Mesothelial cell of epicardium (in vitro differentiated cells): ENCODE measurements at regions not wholly inside any gene's neighbourhood (a gene's known extent, or its start where the extent isn't known, plus 50 kb on each side); places are given as distances from the start of the nearest gene placed in this dataset.
"Not testable (repeated sequence)": the region's sequence is repeated elsewhere in the genome, so short reads cannot be mapped to it uniquely, and the experiment has no call there.

Experiments used
- DNase-seq, 2 experiments: peaks; one replicate each; pipeline ENCODE4 v3.0.0; 2021; ENCODE audit warnings: low spot score in 2 of 2; ENCODE audit not compliant: unreplicated experiment in 2 of 2
- H3K27ac Mint-ChIP-seq: 2 replicates; pipeline ENCODE4 v1.8.0; 2021; ENCODE audit warnings: mixed read lengths
- H3K27me3 Mint-ChIP-seq: 2 replicates; pipeline ENCODE4 v1.8.0; 2021; ENCODE audit warnings: low read depth, mixed read lengths
- H3K36me3 Mint-ChIP-seq: 2 replicates; pipeline ENCODE4 v1.8.0; 2021; ENCODE audit warnings: mixed read lengths
- H3K4me1 Mint-ChIP-seq: 2 replicates; pipeline ENCODE4 v1.8.0; 2021; ENCODE audit warnings: mixed read lengths
- H3K4me3 Mint-ChIP-seq: 2 replicates; pipeline ENCODE4 v1.8.0; 2021; ENCODE audit warnings: mild to moderate bottlenecking, moderate library complexity, mixed read lengths
- H3K9me3 Mint-ChIP-seq: 2 replicates; pipeline ENCODE4 v1.8.0; 2021; ENCODE audit warnings: mixed read lengths
- TF ChIP-seq, protein P1 (sequence below): fragments of 200-600 bp; sonication (generic); IDR thresholded peaks from one replicate; pipeline ENCODE4 v1.5.0; 2021; ENCODE audit warnings: antibody characterized with exemption; ENCODE audit not compliant: unreplicated experiment

DNA sequence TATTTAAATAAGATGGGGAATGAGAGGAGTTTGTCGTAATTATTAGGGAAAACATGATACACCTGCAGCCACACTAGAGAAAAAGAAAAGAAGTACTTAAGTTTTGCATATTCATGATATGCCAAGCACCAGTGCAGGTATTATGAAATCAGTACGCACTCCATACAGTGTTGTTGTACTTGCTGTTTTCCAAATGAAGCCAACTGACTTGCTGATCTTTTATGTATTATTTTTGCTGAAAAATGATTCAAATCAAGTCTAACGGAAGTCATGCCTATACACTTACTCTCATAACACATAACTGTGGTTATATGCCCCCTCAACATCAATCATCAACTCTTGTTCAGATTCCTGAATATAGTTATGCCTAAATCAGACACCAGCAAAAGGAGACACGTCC, 584.9 kb upstream of the EYS start:
- Mint-ChIP-seq H3K27me3 (no peaks in the 10 kb centered on the region), H3K27ac (no peak overlapping the region), H3K4me1 (no peaks in the 10 kb centered on the region), H3K9me3 (no peaks in the 10 kb centered on the region), H3K4me3 (no peak overlapping the region), H3K36me3 (no peaks in the 10 kb centered on the region)
- TF ChIP-seq, protein P1, sequence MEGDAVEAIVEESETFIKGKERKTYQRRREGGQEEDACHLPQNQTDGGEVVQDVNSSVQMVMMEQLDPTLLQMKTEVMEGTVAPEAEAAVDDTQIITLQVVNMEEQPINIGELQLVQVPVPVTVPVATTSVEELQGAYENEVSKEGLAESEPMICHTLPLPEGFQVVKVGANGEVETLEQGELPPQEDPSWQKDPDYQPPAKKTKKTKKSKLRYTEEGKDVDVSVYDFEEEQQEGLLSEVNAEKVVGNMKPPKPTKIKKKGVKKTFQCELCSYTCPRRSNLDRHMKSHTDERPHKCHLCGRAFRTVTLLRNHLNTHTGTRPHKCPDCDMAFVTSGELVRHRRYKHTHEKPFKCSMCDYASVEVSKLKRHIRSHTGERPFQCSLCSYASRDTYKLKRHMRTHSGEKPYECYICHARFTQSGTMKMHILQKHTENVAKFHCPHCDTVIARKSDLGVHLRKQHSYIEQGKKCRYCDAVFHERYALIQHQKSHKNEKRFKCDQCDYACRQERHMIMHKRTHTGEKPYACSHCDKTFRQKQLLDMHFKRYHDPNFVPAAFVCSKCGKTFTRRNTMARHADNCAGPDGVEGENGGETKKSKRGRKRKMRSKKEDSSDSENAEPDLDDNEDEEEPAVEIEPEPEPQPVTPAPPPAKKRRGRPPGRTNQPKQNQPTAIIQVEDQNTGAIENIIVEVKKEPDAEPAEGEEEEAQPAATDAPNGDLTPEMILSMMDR, result no peak
- no peak for DNase-seq

DNA sequence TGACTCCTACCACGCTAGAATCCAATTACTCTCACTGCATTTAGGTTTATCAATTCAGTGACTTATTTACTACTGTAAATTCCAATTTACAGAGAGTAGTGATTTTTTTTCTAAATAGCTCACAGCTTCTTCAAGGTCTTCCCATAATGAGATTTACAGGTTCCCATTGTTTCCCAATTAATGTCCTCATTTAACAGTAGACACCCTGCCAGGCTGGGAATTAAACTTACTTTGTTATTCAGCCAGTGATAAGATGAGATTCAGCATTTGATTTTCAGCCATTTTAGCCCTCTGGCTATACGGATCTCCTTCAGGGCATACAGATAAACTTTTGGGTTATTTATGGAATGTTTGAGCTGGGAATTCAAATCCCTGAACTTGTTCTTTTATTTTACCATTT, 582.9 kb upstream of the EYS start:
- no peaks in the 10 kb centered on the region for H3K9me3 Mint-ChIP-seq
- H3K36me3 Mint-ChIP-seq, result no peaks in the 10 kb centered on the region
- DNase-seq, result no peak
- H3K4me3 Mint-ChIP-seq, result no peak overlapping the region
- H3K27me3 Mint-ChIP-seq, result no peaks in the 10 kb centered on the region
- H3K4me1 Mint-ChIP-seq, result no peaks in the 10 kb centered on the region
- H3K27ac Mint-ChIP-seq, result no peak overlapping the region
- TF ChIP-seq, protein P1, result no peak

DNA sequence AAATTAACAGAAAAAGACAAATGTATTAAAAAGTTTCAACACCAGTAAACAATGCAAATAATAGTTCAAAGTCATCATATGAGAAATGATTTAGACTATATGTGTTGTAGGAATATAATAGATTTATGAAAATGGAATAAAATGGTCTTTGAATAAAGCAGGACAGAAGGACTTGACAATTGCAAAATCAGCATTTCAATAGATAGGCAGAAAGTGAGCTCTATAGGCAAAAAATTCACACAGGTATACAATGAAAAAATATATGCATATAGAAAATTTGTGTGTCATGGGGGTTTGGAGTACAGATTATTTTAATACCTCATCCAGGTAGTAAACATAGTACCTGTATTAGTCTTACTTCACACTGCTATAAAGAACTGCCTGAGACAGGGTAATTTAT, 571.1 kb upstream of the EYS start:
- no peak for DNase-seq
- Mint-ChIP-seq H3K9me3 (peaks cover 7% of the 10 kb centered on the region), H3K27me3 (no peaks in the 10 kb centered on the region), H3K4me1 (no peaks in the 10 kb centered on the region), H3K36me3 (no peaks in the 10 kb centered on the region), H3K27ac (no peak overlapping the region), H3K4me3 (no peak overlapping the region)
- TF ChIP-seq, protein P1, result no peak

DNA sequence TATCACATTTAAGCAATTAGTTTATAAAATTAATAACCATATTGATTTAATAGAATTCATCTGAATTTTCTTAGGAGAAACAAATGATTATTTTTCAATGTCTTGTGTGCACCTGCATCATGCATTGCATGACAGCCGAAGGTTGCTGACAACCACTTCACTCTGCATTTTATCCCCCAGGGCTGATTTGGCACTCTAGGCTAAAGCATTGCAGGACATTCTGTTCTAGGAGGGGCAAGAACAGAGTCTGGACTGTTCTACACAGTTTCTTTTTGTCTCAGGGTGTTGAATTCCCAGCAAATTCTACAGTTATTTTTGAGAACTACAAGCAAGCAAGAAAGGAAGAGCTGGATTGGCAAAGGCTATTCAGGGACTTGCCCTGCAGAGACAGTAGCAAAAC, 570.4 kb upstream of the EYS start:
- Mint-ChIP-seq H3K4me3 (no peak overlapping the region), H3K27me3 (no peaks in the 10 kb centered on the region), H3K27ac (no peak overlapping the region), H3K9me3 (peaks cover 7% of the 10 kb centered on the region), H3K4me1 (no peaks in the 10 kb centered on the region), H3K36me3 (no peaks in the 10 kb centered on the region)
- DNase-seq, result no peak
- TF ChIP-seq, protein P1, result no peak

DNA sequence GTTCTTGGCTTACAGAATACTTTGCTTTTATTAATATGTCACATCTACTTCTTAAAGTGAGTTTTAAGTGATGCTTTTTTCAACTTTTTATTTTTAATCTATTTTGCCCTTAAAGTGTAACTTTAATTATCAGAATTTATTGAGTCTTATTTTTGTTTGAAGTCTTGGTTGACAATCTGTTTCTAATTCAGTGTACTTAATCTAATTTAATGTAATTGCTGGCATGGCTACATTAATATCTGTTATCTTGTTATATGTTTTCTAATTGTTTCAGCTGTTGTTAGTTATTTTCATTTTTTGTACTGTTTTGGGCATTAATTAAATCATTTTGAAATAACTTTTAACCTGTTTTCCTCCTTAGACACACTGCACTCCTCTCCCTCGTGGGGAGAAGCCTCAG, 558.7 kb upstream of the EYS start:
- TF ChIP-seq, protein P1, result no peak
- Mint-ChIP-seq H3K9me3 (peaks cover 14% of the 10 kb centered on the region), H3K4me1 (no peaks in the 10 kb centered on the region), H3K4me3 (no peak overlapping the region), H3K27ac (no peak overlapping the region), H3K27me3 (no peaks in the 10 kb centered on the region), H3K36me3 (no peaks in the 10 kb centered on the region)
- no peak for DNase-seq

DNA sequence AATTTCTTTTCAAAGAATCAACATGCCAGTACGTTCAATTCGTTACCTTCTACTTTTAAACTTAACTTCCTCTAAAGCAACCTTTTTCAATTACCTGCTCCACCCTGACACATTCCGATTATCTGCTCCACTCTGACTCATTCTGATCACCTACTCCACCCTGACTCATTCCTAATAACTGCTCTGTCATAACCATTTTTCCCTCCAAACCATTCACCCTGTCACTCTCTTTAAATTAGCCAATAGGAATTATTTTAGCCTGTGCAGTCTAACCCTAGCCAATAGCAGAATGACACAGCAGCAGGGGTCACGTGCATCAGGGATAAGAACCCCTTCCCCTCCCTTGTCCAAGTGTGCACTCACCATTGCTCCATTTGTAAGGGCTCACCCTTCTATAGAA, 557.4 kb upstream of the EYS start:
- TF ChIP-seq, protein P1, result no peak
- Mint-ChIP-seq H3K27ac (no peak overlapping the region), H3K4me3 (no peak overlapping the region)

DNA sequence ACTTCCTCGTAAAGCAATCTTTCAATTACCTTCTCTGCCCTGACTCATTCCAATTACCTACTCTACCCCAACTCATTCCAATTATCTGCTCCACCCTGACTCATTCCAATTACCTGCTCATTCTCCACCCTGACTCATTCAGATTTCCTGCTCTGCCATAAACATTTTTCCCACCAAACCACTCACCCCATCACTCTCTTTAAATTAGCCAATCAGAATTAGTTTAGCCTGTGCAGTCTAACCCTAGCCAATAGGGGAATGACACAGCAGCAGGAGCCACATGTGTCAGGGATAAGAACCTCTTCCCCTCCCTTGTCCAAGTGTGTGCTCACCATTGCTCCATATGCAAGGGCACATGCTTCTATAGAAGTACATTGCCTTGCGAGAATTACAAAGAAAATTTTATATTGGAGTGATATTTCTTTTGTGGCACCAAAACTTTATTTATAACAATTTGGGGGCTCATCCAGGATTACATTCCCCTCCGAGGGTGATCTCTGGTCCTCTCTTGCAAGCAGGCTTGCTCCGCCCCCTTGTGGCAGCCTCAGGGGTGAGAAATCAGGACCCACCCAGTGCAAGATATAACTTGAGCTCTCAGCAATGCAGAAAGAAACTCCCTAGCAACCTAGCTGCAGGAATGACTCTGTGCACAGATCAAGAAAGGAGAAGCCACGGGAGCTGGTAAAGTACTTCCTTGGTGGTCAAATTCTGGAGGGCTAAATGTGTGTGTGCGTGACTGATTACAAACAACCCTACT, 551.9 kb upstream of the EYS start:
- H3K27me3 Mint-ChIP-seq, H3K4me3 Mint-ChIP-seq: not testable (repeated sequence)

More for the DNA sequence above, 557.4 kb upstream of the EYS start:
- no peaks in the 10 kb centered on the region for H3K27me3 Mint-ChIP-seq
- peaks cover 22% of the 10 kb centered on the region for H3K9me3 Mint-ChIP-seq
- no peaks in the 10 kb centered on the region for H3K4me1 Mint-ChIP-seq
- H3K36me3 Mint-ChIP-seq, result no peaks in the 10 kb centered on the region
- no peak for DNase-seq

More for the DNA sequence above, 551.9 kb upstream of the EYS start:
- DNase-seq, H3K27ac Mint-ChIP-seq, H3K36me3 Mint-ChIP-seq, H3K4me1 Mint-ChIP-seq: not testable (repeated sequence)
- peaks cover 47% of the 10 kb centered on the region for H3K9me3 Mint-ChIP-seq
